ENCODE measurements at regions not wholly inside any gene's neighbourhood (a gene's known extent, or its start where the extent isn't known, plus 50 kb on each side); places are given as distances from the start of the nearest gene placed in this dataset.

GRCh38 chr2:58800881-58801280 is 559.8 kb upstream of the FANCL start:
- no peaks in the 10 kb centered on the region for H4K20me1 ChIP-seq (ENCODE audit: low read depth, low read length)
- H3F3A ChIP-seq (ENCODE audit: insufficient read depth) = no peaks in the 10 kb centered on the region
- no peak overlapping the region for H3K4me2 ChIP-seq (ENCODE audit: low read depth, low read length, poor library complexity, severe bottlenecking)
- H3K9me3 ChIP-seq (ENCODE audit: insufficient read depth, low read length) = no peaks in the 10 kb centered on the region
- TF ChIP-seq EZH2phosphoT487 (conservative IDR thresholded peaks at IDR 0.05; ENCODE audit: low read length) = no peak
- TF ChIP-seq CTCF (IDR thresholded peaks at IDR 0.05; ENCODE audit: insufficient read depth, low read length, poor library complexity, severe bottlenecking) = no peak
- no peaks in the 10 kb centered on the region for H3K36me3 ChIP-seq (ENCODE audit: low read length)
- no peaks in the 10 kb centered on the region for H3K27me3 ChIP-seq (ENCODE audit: low read length)
- H3K27ac ChIP-seq (ENCODE audit: low read depth, low read length) = no peak overlapping the region
- H3K9ac ChIP-seq (ENCODE audit: low read length) = no peak overlapping the region
- no peak overlapping the region for H2AFZ ChIP-seq (ENCODE audit: low read depth, low read length, severe bottlenecking)
- H3K4me3 ChIP-seq (ENCODE audit: insufficient read depth, low read length, poor library complexity, severe bottlenecking) = no peak overlapping the region
- H3K79me2 ChIP-seq (ENCODE audit: insufficient read depth, low read length) = no peaks in the 10 kb centered on the region
- no peaks in the 10 kb centered on the region for H3K9me2 ChIP-seq (replicated peaks; ENCODE audit: insufficient read depth, low read length)

DNA sequence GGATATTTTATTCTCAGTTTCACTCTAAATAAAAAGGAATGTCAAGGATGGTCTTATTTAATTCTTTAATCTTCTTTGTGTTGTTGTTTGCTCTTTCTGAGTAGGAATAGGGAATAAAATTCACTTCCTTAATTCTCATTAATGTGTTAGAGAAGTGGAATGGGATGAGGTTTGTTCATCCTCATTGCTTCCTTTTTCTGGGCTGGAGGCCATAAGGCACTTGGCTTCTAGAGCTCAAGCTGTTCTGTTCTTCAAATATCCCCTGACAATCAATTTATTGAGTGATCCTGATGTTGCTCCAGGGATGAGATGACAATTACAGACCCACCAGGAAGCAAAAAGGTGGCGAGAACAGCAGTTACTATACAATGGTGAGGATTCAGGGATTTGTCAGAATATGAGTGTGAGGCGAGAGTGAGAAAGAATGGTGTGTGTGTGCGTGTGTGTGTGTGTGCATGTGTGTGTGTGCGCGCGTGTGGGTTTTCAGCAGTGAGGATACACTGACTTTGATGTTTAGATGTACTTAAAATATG is 557.6 kb upstream of the FANCL start:
- Histone ChIP-seq H3K27me3 (ENCODE audit: low read length) (no peaks in the 10 kb centered on the region), H3K36me3 (ENCODE audit: low read length) (no peaks in the 10 kb centered on the region), H3K9me3 (ENCODE audit: insufficient read depth, low read length) (no peaks in the 10 kb centered on the region), H2AFZ (ENCODE audit: low read depth, low read length, severe bottlenecking) (no peak overlapping the region), H3K27ac (ENCODE audit: low read depth, low read length) (no peak overlapping the region), H3K79me2 (ENCODE audit: insufficient read depth, low read length) (no peaks in the 10 kb centered on the region), H3F3A (ENCODE audit: insufficient read depth) (no peaks in the 10 kb centered on the region), H3K4me2 (ENCODE audit: low read depth, low read length, poor library complexity, severe bottlenecking) (no peak overlapping the region), H3K9me2 (replicated peaks; ENCODE audit: insufficient read depth, low read length) (no peaks in the 10 kb centered on the region), H3K4me3 (ENCODE audit: insufficient read depth, low read length, poor library complexity, severe bottlenecking) (no peak overlapping the region), H3K9ac (ENCODE audit: low read length) (no peak overlapping the region), H4K20me1 (ENCODE audit: low read depth, low read length) (no peaks in the 10 kb centered on the region)
- TF ChIP-seq CTCF (IDR thresholded peaks at IDR 0.05; ENCODE audit: insufficient read depth, low read length, poor library complexity, severe bottlenecking) = no peak
- TF ChIP-seq EZH2phosphoT487 (conservative IDR thresholded peaks at IDR 0.05; ENCODE audit: low read length) = no peak

DNA sequence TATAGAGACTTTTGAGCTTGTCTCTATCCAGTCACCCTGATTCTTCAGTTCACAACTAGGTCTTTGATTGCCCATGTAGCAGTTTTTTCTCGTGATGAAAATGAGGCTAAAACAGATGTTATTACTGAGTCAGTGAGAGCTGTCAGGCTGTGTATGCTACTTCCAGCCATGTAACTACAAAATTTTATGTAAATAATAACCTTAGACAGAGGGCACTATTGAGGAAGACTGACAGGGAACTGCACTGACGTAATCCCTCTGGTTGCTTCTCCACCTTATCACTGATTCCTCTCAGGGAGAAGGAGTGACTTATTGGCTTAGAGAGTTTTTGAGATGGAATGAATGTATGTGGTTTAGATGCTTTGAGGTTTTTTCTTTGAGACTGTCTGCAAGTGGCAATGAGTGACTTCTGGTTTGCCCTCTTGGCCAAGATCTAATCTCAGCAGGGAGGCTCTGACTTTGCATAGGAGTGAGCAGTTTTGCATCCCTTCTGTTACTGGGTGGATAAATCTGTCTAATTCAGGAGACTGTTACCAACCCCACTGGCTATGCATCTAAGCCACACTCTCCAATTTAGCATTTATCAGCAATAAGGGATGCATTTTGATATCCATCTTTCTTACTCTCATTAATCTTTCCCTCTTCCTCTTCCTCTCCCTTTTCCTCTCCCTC is 555.2 kb upstream of the FANCL start:
- TF ChIP-seq CTCF (IDR thresholded peaks at IDR 0.05; ENCODE audit: insufficient read depth, low read length, poor library complexity, severe bottlenecking) (no peak), EZH2phosphoT487 (conservative IDR thresholded peaks at IDR 0.05; ENCODE audit: low read length) (no peak)
- no peak overlapping the region for H3K4me3 ChIP-seq (ENCODE audit: insufficient read depth, low read length, poor library complexity, severe bottlenecking)
- H3K9me2 ChIP-seq (replicated peaks; ENCODE audit: insufficient read depth, low read length) = no peaks in the 10 kb centered on the region
- no peaks in the 10 kb centered on the region for H3K79me2 ChIP-seq (ENCODE audit: insufficient read depth, low read length)
- H2AFZ ChIP-seq (ENCODE audit: low read depth, low read length, severe bottlenecking) = no peak overlapping the region
- no peak overlapping the region for H3K27ac ChIP-seq (ENCODE audit: low read depth, low read length)
- no peaks in the 10 kb centered on the region for H4K20me1 ChIP-seq (ENCODE audit: low read depth, low read length)
- H3F3A ChIP-seq (ENCODE audit: insufficient read depth) = no peaks in the 10 kb centered on the region
- H3K9ac ChIP-seq (ENCODE audit: low read length) = no peak overlapping the region
- no peaks in the 10 kb centered on the region for H3K9me3 ChIP-seq (ENCODE audit: insufficient read depth, low read length)
- H3K27me3 ChIP-seq (ENCODE audit: low read length) = no peaks in the 10 kb centered on the region
- H3K36me3 ChIP-seq (ENCODE audit: low read length) = no peaks in the 10 kb centered on the region
- H3K4me2 ChIP-seq (ENCODE audit: low read depth, low read length, poor library complexity, severe bottlenecking) = no peak overlapping the region
